ENCODE measurements at regions not wholly inside any gene's neighbourhood (a gene's known extent, or its start where the extent isn't known, plus 50 kb on each side); places are given as distances from the start of the nearest gene placed in this dataset.

- Histone ChIP-seq H3K27ac (no peak overlapping the region), H3K4me1 (peaks cover 0 to 6% of the 10 kb centered on the region in 2 donors), H3K4me3 (no peak overlapping the region), H3K27me3 (no peaks in the 10 kb centered on the region), H3K9me3 (no peaks in the 10 kb centered on the region), H3K36me3 (no peaks in the 10 kb centered on the region)
- no peak for DNase-seq (ENCODE audit: low spot score)
- no peak for TF ChIP-seq CTCF (IDR thresholded peaks at IDR 0.05)
Measured at GRCh38 chr6:150713487-150713886, 113.8 kb downstream of the PLEKHG1 start.

GRCh38 chr6:150713931-150714330 lies 114.2 kb downstream of the PLEKHG1 start:
- Histone ChIP-seq H3K27ac (no peak overlapping the region), H3K4me1 (peaks cover 0 to 6% of the 10 kb centered on the region in 2 donors), H3K27me3 (no peaks in the 10 kb centered on the region), H3K4me3 (no peak overlapping the region), H3K36me3 (no peaks in the 10 kb centered on the region), H3K9me3 (no peaks in the 10 kb centered on the region)
- no peak for TF ChIP-seq CTCF (IDR thresholded peaks at IDR 0.05)
- DNase-seq (ENCODE audit: low spot score): no peak

- H3K36me3 ChIP-seq: no peaks in the 10 kb centered on the region
- no peaks in the 10 kb centered on the region for H3K27me3 ChIP-seq
- TF ChIP-seq CTCF (IDR thresholded peaks at IDR 0.05): no peak
- no peak for DNase-seq (ENCODE audit: low spot score)
- H3K4me1 ChIP-seq: peaks cover 0 to 6% of the 10 kb centered on the region in 2 donors
- H3K4me3 ChIP-seq: no peak overlapping the region
- H3K27ac ChIP-seq: no peak overlapping the region
- H3K9me3 ChIP-seq: no peaks in the 10 kb centered on the region
Measured at GRCh38 chr6:150715133-150715532, 115.4 kb downstream of the PLEKHG1 start.

- no peaks in the 10 kb centered on the region for H3K9me3 ChIP-seq
- TF ChIP-seq CTCF (IDR thresholded peaks at IDR 0.05): no peak
- DNase-seq (ENCODE audit: low spot score): no peak
- no peaks in the 10 kb centered on the region for H3K36me3 ChIP-seq
- H3K27ac ChIP-seq: no peak overlapping the region
- no peak overlapping the region for H3K4me3 ChIP-seq
- H3K27me3 ChIP-seq: no peaks in the 10 kb centered on the region
- peaks cover 0 to 6% of the 10 kb centered on the region in 2 donors for H3K4me1 ChIP-seq
Measured at GRCh38 chr6:150717419-150717818, 117.7 kb downstream of the PLEKHG1 start.

GRCh38 chr6:150719099-150719766 lies 119.5 kb downstream of the PLEKHG1 start:
- Histone ChIP-seq H3K27me3 (no peaks in the 10 kb centered on the region), H3K27ac (no peak overlapping the region), H3K4me3 (no peak overlapping the region), H3K4me1 (peaks cover 0 to 6% of the 10 kb centered on the region in 2 donors), H3K36me3 (no peaks in the 10 kb centered on the region), H3K9me3 (no peaks in the 10 kb centered on the region)
- no peak for TF ChIP-seq CTCF (IDR thresholded peaks at IDR 0.05)
- DNase-seq (ENCODE audit: low spot score): no peak

GRCh38 chr6:150719831-150720230 lies 120.1 kb downstream of the PLEKHG1 start:
- Histone ChIP-seq H3K27ac (no peak overlapping the region), H3K36me3 (no peaks in the 10 kb centered on the region), H3K4me1 (peaks cover 0 to 6% of the 10 kb centered on the region in 2 donors), H3K9me3 (no peaks in the 10 kb centered on the region), H3K4me3 (no peak overlapping the region), H3K27me3 (no peaks in the 10 kb centered on the region)
- no peak for TF ChIP-seq CTCF (IDR thresholded peaks at IDR 0.05)
- no peak for DNase-seq (ENCODE audit: low spot score)

Measured in right atrium auricular region (tissue), 2 donors.